SHP77 (cell line): ENCODE measurements at regions not wholly inside any gene's neighbourhood (a gene's known extent, or its start where the extent isn't known, plus 50 kb on each side); places are given as distances from the start of the nearest gene placed in this dataset.

Source experiments
- DNase-seq, 2 experiments: peaks; one replicate each; lab custom pipeline; 2025; lab: John Stamatoyannopoulos, UW

DNA sequence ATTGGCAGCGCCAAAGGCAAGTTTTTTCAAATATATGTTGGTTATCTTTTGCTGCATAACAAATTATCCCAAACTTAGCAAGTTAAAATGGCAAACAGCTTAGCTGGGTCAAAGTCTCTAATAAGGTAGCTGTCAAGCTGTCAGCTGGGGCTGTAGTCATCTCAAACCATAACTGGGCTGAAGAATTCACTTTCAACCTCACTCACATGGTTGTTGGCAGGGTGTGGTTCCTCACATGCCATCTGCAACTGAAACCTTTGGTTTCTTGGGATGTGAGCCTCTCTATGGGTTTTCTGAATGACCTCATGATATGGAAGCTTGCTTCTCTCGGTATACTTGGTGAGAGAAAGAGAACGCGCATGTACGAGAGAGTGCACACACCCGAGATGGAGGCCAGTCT is 125.4 kb downstream of the LRIG3 start:
- DNase-seq, result no peak

DNA sequence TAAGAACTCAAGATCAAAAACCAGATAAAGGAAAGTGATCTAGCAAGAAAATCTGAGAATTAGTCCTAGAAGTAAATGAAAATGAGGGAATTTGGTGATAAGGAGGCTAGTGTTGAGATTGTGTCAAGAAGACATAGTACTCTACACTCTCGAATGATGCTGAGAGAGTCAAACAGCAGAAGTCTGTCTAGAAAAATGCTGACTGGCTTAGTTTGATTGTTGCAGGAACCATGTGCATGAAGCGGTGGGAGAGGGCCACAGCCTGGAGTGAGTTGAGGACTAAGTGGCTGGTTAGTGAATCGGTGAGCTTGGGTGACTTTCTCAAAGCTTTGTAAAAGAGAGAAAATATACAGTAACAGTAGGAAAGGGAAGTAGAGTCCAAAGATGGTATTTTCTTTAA is 124.5 kb downstream of the LRIG3 start:
- no peak for DNase-seq

- DNase-seq, result no peak
Observed at GRCh38 chr12:58801986-58802385, 118.3 kb downstream of the LRIG3 start.

GRCh38 chr12:58803908-58804307 is 116.4 kb downstream of the LRIG3 start:
- DNase-seq, result no peak

GRCh38 chr12:58804749-58805148 is 115.6 kb downstream of the LRIG3 start:
- no peak for DNase-seq

GRCh38 chr12:58809064-58809607 is 111.2 kb downstream of the LRIG3 start:
- no peak for DNase-seq

- no peak for DNase-seq
Observed at GRCh38 chr12:58811346-58811745, 109.0 kb downstream of the LRIG3 start.

- DNase-seq, result no peak
Observed at GRCh38 chr12:58812214-58812613, 108.1 kb downstream of the LRIG3 start.

- no peak for DNase-seq
Observed at GRCh38 chr12:58814036-58814435, 106.3 kb downstream of the LRIG3 start.

GRCh38 chr12:58815235-58815634 is 105.1 kb downstream of the LRIG3 start:
- DNase-seq, result no peak

GRCh38 chr12:58818546-58818945 is 101.8 kb downstream of the LRIG3 start:
- DNase-seq, result no peak

DNA sequence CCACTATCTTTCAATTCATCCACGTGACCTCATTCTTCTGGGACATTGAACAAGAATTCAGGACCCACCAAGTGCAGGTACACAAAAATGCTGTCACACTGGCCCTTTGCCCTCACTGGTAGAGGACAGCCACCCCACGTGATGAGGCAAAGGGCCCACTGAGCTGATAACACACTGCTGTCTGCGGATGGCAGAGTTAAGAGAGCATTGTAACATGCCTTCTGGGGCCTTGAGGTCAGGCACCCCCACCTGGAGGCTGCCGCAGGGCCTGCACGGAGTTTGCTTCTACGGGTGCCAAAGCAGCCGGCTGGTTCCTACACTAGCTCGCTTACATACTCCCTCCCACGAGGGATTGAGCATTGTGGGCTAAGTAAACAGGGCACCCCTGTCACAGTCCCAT is 101.0 kb downstream of the LRIG3 start:
- no peak for DNase-seq

- no peak for DNase-seq
Observed at GRCh38 chr12:58819985-58820384, 100.3 kb downstream of the LRIG3 start.
